HG02852 (cell line): ENCODE measurements at regions not wholly inside any gene's neighbourhood (a gene's known extent, or its start where the extent isn't known, plus 50 kb on each side); places are given as distances from the start of the nearest gene placed in this dataset.

Experiments used
- ATAC-seq: cut with Tn5 transposase; IDR thresholded peaks from one replicate; pipeline ENCODE4 v1.9.1; 2021; ENCODE audit warnings: mild to moderate bottlenecking, moderate library complexity; ENCODE audit not compliant: unreplicated experiment

DNA sequence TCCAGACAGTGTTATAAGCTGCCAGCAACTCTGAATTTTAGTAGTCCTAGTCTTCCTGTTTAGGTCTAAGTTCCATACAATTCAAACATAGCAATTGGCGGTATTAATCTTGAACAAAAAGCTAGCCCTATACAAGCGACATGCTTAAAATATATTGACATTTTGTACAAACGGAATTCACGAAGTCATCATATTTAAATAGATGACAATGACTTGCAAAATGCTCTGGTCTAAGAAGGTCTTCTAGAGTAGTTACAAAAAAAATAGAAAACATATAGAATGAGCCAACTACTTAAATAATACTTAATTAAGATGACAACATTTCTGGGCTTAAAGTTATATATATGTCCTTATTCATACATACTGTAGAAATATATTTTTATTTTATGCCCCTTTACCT lies 446.6 kb downstream of the ANKRD7 start:
- no peak for ATAC-seq

- ATAC-seq = no peak
Observed at GRCh38 chr7:118684796-118685195, 460.3 kb downstream of the ANKRD7 start.

DNA sequence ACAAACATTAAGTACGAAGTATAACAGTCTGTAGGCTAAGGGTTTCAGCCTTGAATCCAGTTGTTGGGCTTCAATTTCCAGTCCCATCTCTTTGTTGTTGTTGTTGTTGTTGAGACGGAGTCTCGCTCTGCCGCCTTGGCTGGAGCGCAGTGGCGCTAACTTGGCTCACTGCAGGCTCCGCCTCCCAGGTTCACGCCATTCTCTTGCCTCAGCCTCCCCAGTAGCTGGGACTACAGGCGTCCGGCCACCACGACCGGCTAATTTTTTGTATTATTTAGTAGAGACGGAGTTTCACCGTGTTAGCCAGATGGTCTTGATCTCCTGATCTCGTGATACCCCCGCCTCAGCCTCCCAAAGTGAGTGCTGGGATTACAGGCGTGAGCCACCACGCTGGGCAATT lies 464.9 kb downstream of the ANKRD7 start:
- ATAC-seq = no peak

GRCh38 chr7:118696879-118697278 lies 472.4 kb downstream of the ANKRD7 start:
- no peak for ATAC-seq

DNA sequence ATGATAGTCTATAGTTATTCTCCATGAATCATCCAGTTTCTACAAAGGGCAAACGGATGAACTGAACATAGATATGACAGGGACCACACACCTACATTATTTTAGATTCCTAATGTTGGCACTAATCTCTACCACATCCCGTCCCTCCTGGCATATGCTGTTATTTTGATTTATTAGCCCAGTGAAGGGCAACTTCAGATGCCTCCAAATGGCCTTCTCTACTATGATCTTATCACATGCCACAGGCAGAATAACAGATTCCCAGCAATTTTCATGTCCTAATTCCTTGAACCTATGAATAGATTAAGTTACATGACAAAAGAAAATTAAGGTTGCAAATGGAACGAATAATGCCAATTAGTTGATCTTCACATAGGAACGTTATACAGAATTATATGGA lies 474.7 kb downstream of the ANKRD7 start:
- no peak for ATAC-seq

DNA sequence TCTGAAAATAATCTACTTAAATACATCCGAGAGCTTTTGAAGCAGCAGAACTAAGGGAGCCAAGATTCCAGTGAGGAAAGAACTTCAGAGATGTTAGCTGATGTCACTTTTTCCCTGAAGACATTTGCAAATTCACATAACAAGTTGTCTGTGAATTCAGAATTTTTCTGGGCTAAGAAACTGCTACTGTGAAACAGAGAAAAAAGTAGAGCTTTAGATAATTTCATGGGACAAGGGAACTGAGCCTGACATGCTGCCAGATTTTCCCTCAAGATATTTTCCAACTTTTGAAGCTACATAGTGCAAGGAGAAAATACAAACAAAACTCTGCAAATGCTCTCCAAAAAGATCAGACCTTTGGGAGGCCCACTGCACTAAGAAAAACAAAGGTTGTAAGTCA lies 484.2 kb downstream of the ANKRD7 start:
- ATAC-seq = no peak

- no peak for ATAC-seq
Observed at GRCh38 chr7:118711688-118712087, 487.2 kb downstream of the ANKRD7 start.

DNA sequence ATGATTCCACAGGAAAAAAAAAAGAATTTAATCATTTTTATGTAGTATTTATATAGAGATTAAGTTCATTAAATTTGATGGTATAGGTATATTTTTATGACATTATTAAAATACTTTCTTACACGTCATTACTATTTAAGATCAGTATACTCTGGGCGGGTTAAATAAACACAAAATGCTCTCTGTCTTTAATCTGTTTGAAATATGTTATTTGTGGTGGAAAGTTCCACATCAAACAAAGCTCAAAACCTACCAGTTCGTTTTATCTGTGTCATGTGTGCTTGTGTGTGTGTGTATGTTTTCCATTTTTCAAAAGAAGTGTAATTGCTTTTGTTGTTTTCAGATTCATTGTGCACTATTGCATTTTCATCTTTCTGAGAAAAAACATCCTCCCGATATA lies 488.5 kb downstream of the ANKRD7 start:
- no peak for ATAC-seq

DNA sequence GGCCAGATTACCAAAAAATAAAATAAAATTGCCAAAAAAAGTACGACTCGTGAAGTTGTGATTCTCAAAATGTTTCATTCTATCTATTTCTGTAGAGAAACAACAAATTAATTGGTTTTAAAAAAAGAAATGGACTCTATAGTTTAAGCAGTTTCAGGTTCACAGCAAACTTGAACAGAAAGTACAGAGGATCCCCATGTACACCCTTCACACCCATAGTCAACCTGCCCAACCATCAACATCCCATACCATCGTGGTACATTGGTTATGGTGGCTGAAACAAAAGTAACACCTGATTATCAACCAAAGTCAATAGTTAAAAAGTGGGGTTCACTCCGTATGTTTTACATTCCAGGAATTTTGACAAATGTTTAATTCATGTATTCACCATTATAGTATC lies 496.1 kb downstream of the ANKRD7 start:
- ATAC-seq = no peak

DNA sequence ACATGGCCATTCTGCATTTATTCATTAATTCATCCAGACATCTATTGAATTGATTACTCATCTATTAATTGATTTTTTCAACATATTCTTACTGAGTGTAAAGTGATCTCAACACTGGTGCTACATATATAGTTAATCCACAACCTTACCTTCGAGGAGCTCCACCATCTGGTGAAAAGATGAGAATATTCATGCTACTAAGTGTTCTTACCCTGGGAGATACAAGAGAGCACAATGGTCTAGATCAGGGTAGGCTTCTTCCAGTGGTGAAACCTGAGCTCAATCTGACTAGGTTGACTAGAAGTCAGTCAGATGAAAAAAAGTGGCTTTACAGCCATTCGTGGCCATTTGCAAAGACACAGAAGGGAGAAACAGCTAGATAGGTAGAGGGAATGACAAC lies 507.4 kb downstream of the ANKRD7 start:
- ATAC-seq = no peak

GRCh38 chr7:118734541-118734940 lies 510.0 kb downstream of the ANKRD7 start:
- no peak for ATAC-seq

GRCh38 chr7:118735441-118735840 lies 510.9 kb downstream of the ANKRD7 start:
- ATAC-seq = no peak

DNA sequence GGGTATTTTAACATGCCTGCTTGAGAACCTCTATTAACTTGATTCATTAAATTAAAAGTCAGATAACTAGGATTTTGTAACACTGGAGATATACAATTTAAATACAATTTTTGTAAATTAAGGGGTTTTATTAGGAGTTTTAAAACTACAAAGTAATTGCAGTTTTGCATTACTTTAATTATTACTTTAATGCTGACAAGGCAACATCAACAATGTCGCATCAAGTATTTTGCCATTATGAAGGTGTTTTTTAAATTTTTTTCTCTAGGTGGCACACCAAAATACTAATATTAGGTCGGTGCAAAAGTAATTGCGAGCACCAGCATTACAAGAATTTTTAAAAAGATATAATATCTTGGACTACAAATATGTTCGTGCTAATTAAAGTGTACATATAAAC lies 513.4 kb downstream of the ANKRD7 start:
- no peak for ATAC-seq

DNA sequence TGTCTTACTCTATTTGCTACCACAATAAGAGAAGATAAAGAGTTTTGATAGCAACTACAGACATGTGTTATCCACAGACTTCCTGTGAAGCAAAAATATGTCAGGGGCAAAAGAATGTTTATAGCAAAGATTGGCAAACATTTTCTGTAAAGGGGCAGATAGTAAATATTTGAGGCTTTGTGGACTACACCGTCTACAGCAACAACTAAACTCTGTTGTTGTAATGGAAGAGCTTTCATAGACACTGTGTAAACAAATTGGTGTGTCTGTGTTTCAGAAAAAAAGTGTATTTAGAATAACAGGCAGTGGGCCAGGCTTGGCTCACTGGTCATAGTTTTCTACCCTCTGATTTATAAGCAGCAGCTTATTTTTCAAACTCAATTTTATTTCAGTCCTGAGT lies 521.4 kb downstream of the ANKRD7 start:
- no peak for ATAC-seq

GRCh38 chr7:118747473-118747872 lies 523.0 kb downstream of the ANKRD7 start:
- ATAC-seq = no peak

DNA sequence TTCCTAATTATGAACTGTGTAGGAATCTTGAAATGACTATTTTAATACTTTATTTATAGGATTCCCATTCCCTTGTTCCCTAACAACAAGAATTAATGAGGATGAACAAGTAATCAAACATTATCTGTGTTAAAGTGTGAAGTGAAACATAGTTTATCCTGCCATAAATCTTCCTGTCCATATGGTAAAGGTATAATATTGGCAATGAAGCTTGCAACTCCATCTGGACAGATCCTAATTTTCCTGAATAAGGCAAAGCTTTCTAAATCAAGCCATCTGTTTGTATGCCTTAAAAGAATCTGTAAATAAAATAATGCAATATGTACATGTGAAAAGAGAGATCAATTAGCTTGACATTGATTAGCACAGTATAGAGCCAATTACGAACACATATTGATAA lies 529.0 kb downstream of the ANKRD7 start:
- no peak for ATAC-seq

DNA sequence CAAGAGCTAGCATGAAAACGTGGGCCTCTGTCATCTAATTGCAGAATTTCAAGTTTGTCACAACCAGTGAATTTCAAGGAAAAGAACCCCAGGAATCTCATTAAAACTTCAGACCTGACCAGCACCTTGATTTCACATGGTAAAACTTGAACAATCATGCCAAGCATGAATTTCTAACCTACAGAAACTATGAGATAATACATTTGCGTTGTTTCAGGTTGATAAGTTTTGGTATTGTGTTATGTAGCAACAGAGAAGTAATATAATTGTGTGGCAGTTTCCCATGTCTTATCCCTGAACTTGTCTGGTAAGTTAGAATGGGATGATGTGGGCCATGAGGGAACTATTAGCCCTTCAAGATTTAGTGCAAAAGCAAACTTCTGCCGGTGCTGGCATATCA lies 530.1 kb downstream of the ANKRD7 start:
- ATAC-seq = no peak

DNA sequence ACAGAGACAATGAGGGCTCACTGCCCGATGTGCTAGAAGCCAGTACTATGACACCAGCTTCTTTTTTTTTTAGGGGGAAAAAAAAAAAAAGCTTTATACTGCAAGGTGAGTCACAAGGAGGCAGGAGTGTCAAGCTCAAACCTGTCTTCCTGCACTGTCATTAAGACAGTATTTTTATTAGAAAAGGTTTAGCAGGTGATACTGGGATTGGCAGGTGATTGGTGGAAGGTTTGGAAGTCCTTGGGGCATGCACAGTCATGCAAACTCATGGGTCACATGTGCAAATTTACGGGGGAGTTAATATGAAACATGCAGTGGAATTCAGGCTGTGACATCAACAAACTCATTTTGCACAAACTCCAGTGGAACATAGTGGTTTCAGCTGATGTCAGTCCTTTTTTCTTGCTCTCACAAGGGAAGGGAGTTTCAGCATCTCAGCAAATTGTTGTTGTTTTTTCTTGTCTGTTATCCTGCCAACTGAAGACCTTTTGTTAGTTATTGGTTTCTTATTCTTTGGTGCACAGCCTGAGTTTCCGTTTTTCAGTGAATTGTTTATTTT lies 530.6 kb downstream of the ANKRD7 start:
- ATAC-seq = no peak

DNA sequence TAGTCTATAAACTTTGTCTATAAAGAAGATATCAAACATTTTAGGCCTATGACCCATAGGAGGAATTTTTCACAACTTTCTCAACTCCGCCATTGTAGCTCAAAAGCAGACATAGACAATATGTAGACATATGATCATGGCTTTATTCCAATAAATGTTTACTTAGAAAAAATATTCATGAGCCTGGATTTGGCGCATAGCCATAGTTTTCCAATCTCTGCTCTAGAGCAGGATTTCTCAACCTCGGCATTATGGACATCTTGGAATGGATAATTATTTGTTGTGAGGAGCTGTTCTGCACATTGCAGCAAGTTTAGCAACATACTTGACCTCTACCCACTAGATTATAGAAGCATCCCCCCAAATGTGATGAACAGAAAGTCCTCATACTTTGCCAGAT lies 532.6 kb downstream of the ANKRD7 start:
- no peak for ATAC-seq

GRCh38 chr7:118758582-118758981 lies 534.1 kb downstream of the ANKRD7 start:
- no peak for ATAC-seq

DNA sequence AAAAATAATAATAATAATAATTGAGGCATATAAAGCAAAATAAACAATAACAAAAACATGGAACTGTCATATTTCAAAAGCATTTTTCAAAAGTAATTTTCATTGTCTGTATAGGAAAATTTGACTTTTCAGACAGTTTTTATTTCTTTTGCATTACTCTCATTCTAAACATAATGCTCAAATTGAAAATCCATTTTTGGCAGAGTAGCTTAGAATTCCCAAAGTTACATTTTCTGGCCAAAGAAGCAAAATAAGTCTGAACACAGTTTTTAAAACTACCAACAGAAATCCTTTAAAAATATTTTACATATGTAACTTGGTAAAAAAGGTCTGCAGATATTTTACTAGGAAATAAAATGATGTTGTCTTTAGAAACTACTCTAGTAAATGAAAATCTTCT lies 535.4 kb downstream of the ANKRD7 start:
- no peak for ATAC-seq

GRCh38 chr7:118762451-118762850 lies 537.9 kb downstream of the ANKRD7 start:
- no peak for ATAC-seq

- ATAC-seq = no peak
Observed at GRCh38 chr7:118764221-118764620, 539.7 kb downstream of the ANKRD7 start.

DNA sequence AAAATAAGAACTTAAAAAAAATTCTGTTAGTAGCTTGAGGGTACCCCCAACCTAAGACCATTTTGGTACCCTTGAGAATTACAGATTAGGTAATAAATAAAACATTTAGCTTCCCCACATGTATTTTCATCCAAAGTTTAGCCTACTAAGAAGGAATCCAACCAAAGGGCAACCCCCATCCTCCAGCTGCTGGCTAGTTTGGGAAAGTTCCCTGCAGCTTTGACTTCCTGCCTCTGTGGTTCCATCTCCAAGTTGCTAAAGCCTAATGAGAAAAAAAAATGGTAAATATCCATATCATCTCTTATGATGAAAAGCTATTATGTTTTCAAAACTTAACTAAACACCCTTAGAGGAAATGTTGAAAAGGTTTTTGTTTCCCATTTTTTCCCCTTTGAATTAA lies 547.2 kb downstream of the ANKRD7 start:
- no peak for ATAC-seq
